ENCODE measurements at regions not wholly inside any gene's neighbourhood (a gene's known extent, or its start where the extent isn't known, plus 50 kb on each side); places are given as distances from the start of the nearest gene placed in this dataset.

- Histone ChIP-seq H3K27me3 (ENCODE audit: control insufficient read depth in 2 of 2, insufficient read depth in 2 of 2, low read length in 2 of 2) (no peaks in the 10 kb centered on the region), H3K4me2 (ENCODE audit: insufficient read depth, low read length) (no peak overlapping the region), H4K20me1 (replicated peaks; ENCODE audit: control insufficient read depth, insufficient read depth, low read length) (no peaks in the 10 kb centered on the region), H3K27ac (ENCODE audit: extremely low read depth, low read depth, low read length) (no peak overlapping the region), H2AFZ (ENCODE audit: low read depth, low read length) (peak overlapping the region; percentile 38; the same call in 1 of the 2 replicates), H3K79me2 (ENCODE audit: control insufficient read depth, insufficient read depth, low read length) (no peaks in the 10 kb centered on the region), H3K4me1 (replicated peaks in 1 of 2; ENCODE audit: control insufficient read depth in 2 of 2, insufficient read depth in 2 of 2, low read length in 2 of 2) (peaks cover 3 to 7% of the 10 kb centered on the region in 2 experiments; a peak in 4 of 5 replicates), H3K4me3 (no peak overlapping the region), H3K9me1 (ENCODE audit: control insufficient read depth, insufficient read depth, low read length) (no peaks in the 10 kb centered on the region), H3K9ac (ENCODE audit: insufficient read depth in 1 of 2, low read depth in 2 of 2, low read length in 2 of 2) (no peak overlapping the region), H3K36me3 (ENCODE audit: control insufficient read depth, insufficient read depth, low read length) (no peaks in the 10 kb centered on the region), H3K9me3 (replicated peaks; ENCODE audit: control insufficient read depth, insufficient read depth, low read depth, low read length) (no peaks in the 10 kb centered on the region)
- BruUV-seq (replicated peaks): no TSS peak
- in situ Hi-C loops (cut with MboI) (no loop called here), intact Hi-C loops (cut with micrococcal nuclease) (no loop called here)
- DNase-seq (ENCODE audit: extremely low read depth in 1 of 4, low spot score in 3 of 4) (no peak), ATAC-seq (no peak), FAIRE-seq (no peak)
- WGBS (ENCODE audit: insufficient coverage, low coverage, missing lambda C conversion rate): 20% methylated on average over 3 of the region's 3 CpGs
- POLR2A ChIA-PET: interaction anchor here (0.7 to 1.2 kb wide), 2 partner anchors 35 to 54 kb away, joined by 3 read pairs; no protein-coding TSS in a partner anchor
- TF ChIP-seq ZSCAN29 (IDR thresholded peaks at IDR 0.05) (no peak), DMBX1 (CRISPR knock-in tag; IDR thresholded peaks at IDR 0.05; ENCODE audit: borderline replicate concordance) (no peak)
- CTCF ChIA-PET (ENCODE audit: low intra/inter-chr PET ratio): no interaction called here
These were observed 104.4 kb upstream of the CD93 start for GRCh38 chr20:23190557-23190956.

GRCh38 chr20:23189854-23190253 lies 103.7 kb upstream of the CD93 start:
- BruUV-seq (replicated peaks): no TSS peak
- H3K36me3 ChIP-seq (ENCODE audit: control insufficient read depth, insufficient read depth, low read length): no peaks in the 10 kb centered on the region
- H3K9me1 ChIP-seq (ENCODE audit: control insufficient read depth, insufficient read depth, low read length): no peaks in the 10 kb centered on the region
- WGBS (ENCODE audit: insufficient coverage, low coverage, missing lambda C conversion rate): 55% methylated on average over 9 of the region's 9 CpGs
- in situ Hi-C loops (cut with MboI): no loop called here
- H4K20me1 ChIP-seq (replicated peaks; ENCODE audit: control insufficient read depth, insufficient read depth, low read length): no peaks in the 10 kb centered on the region
- no peak overlapping the region for H3K4me2 ChIP-seq (ENCODE audit: insufficient read depth, low read length)
- H3K27ac ChIP-seq (ENCODE audit: extremely low read depth, low read depth, low read length): no peak overlapping the region
- CTCF ChIA-PET (ENCODE audit: low intra/inter-chr PET ratio): no interaction called here
- H3K4me3 ChIP-seq: no peak overlapping the region
- intact Hi-C loops (cut with micrococcal nuclease): no loop called here
- no peak overlapping the region for H3K9ac ChIP-seq (ENCODE audit: insufficient read depth in 1 of 2, low read depth in 2 of 2, low read length in 2 of 2)
- no peaks in the 10 kb centered on the region for H3K27me3 ChIP-seq (ENCODE audit: control insufficient read depth in 2 of 2, insufficient read depth in 2 of 2, low read length in 2 of 2)
- no peak for DNase-seq (ENCODE audit: extremely low read depth in 1 of 4, low spot score in 3 of 4)
- H3K79me2 ChIP-seq (ENCODE audit: control insufficient read depth, insufficient read depth, low read length): no peaks in the 10 kb centered on the region
- no peak for ATAC-seq
- no peaks in the 10 kb centered on the region for H3K9me3 ChIP-seq (replicated peaks; ENCODE audit: control insufficient read depth, insufficient read depth, low read depth, low read length)
- peak overlapping the region; percentile 38; the same call in 1 of the 2 replicates for H2AFZ ChIP-seq (ENCODE audit: low read depth, low read length)
- H3K4me1 ChIP-seq (replicated peaks in 1 of 2; ENCODE audit: control insufficient read depth in 2 of 2, insufficient read depth in 2 of 2, low read length in 2 of 2): peaks cover 3 to 7% of the 10 kb centered on the region in 2 experiments; a peak in 4 of 5 replicates
- FAIRE-seq: no peak
- POLR2A ChIA-PET: no interaction called here
- TF ChIP-seq SIRT6 (IDR thresholded peaks at IDR 0.05; ENCODE audit: low read depth, low read length) (no peak), DACH1 (IDR thresholded peaks at IDR 0.05; ENCODE audit: partially characterized antibody) (no peak), VEZF1 (CRISPR knock-in tag; IDR thresholded peaks at IDR 0.05) (no peak), FOXK1 (CRISPR knock-in tag; IDR thresholded peaks at IDR 0.05; ENCODE audit: borderline replicate concordance) (no peak), ETV6 (IDR thresholded peaks at IDR 0.05; ENCODE audit: borderline replicate concordance in 1 of 2, low read depth in 2 of 2, low read length in 1 of 2) (no peak), ETV6 (CRISPR knock-in tag; IDR thresholded peaks at IDR 0.05; ENCODE audit: borderline replicate concordance) (no peak), ZSCAN29 (IDR thresholded peaks at IDR 0.05) (no peak), USF2 (CRISPR knock-in tag; IDR thresholded peaks at IDR 0.05) (no peak), CREBBP (IDR thresholded peaks at IDR 0.05; ENCODE audit: low read depth, low read length) (no peak), STAT5A (IDR thresholded peaks at IDR 0.05; ENCODE audit: borderline replicate concordance, low read length) (no peak), CREB5 (CRISPR knock-in tag; IDR thresholded peaks at IDR 0.05) (no peak), PPARD (CRISPR knock-in tag; IDR thresholded peaks at IDR 0.05) (no peak), NRF1 (conservative IDR thresholded peaks at IDR 0.05 in 1 of 2, IDR thresholded peaks at IDR 0.05 in 1 of 2) (no peak)
